GM12874 (cell line): ENCODE measurements at regions not wholly inside any gene's neighbourhood (a gene's known extent, or its start where the extent isn't known, plus 50 kb on each side); places are given as distances from the start of the nearest gene placed in this dataset.

Experiments
- CTCF ChIP-seq: IDR thresholded peaks from 2 replicates; pipeline ENCODE4 v1.5.1; 2011; ENCODE audit warnings: low read depth, mild to moderate bottlenecking, control low read depth, low read length, moderate library complexity; ENCODE audit not compliant: insufficient read depth

GRCh38 chr20:47857569-47858464, 72.5 kb upstream of the SULF2 start:
- no peak for TF ChIP-seq CTCF

GRCh38 chr20:47857187-47857568, 71.9 kb upstream of the SULF2 start:
- no peak for TF ChIP-seq CTCF

- TF ChIP-seq CTCF = no peak
Measured at GRCh38 chr20:47855799-47856198, 70.5 kb upstream of the SULF2 start.

GRCh38 chr20:47854687-47855212, 69.5 kb upstream of the SULF2 start:
- TF ChIP-seq CTCF = peak; percentile 54

GRCh38 chr20:47851774-47852173, 66.5 kb upstream of the SULF2 start:
- TF ChIP-seq CTCF = no peak

- TF ChIP-seq CTCF = no peak
Measured at GRCh38 chr20:47850146-47850545, 64.9 kb upstream of the SULF2 start.

- TF ChIP-seq CTCF = no peak
Measured at GRCh38 chr20:47849596-47849995, 64.3 kb upstream of the SULF2 start.
